ENCODE measurements at regions not wholly inside any gene's neighbourhood (a gene's known extent, or its start where the extent isn't known, plus 50 kb on each side); places are given as distances from the start of the nearest gene placed in this dataset.

GRCh38 chr11:127628458-127628785 is 627.9 kb upstream of the KIRREL3 start:
- ATAC-seq: peak; percentile 59

GRCh38 chr11:127627629-127628457 is 627.3 kb upstream of the KIRREL3 start:
- DNase-seq (ENCODE audit: low spot score) (peak; percentile 83), ATAC-seq (peak; percentile 95)

More at GRCh38 chr11:127628458-127628785, 627.9 kb upstream of the KIRREL3 start:
- no peak for DNase-seq (ENCODE audit: low spot score)

- DNase-seq (ENCODE audit: low spot score) (no peak), ATAC-seq (no peak)
Observed at GRCh38 chr11:127627204-127627603, 626.6 kb upstream of the KIRREL3 start.

- ATAC-seq: no peak
- DNase-seq (ENCODE audit: low spot score): no peak
Observed at GRCh38 chr11:127625402-127625801, 624.8 kb upstream of the KIRREL3 start.

- DNase-seq (ENCODE audit: low spot score) (no peak), ATAC-seq (no peak)
Observed at GRCh38 chr11:127624306-127624856, 623.8 kb upstream of the KIRREL3 start.

GRCh38 chr11:127622686-127623085 is 622.1 kb upstream of the KIRREL3 start:
- DNase-seq (ENCODE audit: low spot score): no peak
- no peak for ATAC-seq

GRCh38 chr11:127620671-127621070 is 620.1 kb upstream of the KIRREL3 start:
- no peak for ATAC-seq
- no peak for DNase-seq (ENCODE audit: low spot score)

- ATAC-seq: no peak
- no peak for DNase-seq (ENCODE audit: low spot score)
Observed at GRCh38 chr11:127619946-127620345, 619.4 kb upstream of the KIRREL3 start.

- DNase-seq (ENCODE audit: low spot score) (no peak), ATAC-seq (no peak)
Observed at GRCh38 chr11:127618721-127619120, 618.2 kb upstream of the KIRREL3 start.

- ATAC-seq: no peak
- no peak for DNase-seq (ENCODE audit: low spot score)
Observed at GRCh38 chr11:127616158-127616557, 615.6 kb upstream of the KIRREL3 start.

- DNase-seq (ENCODE audit: low spot score): no peak
Observed at GRCh38 chr11:127612607-127613006, 612.0 kb upstream of the KIRREL3 start.

GRCh38 chr11:127609025-127609773 is 608.6 kb upstream of the KIRREL3 start:
- ATAC-seq (peak; percentile 92), DNase-seq (ENCODE audit: low spot score) (no peak)

More at GRCh38 chr11:127612607-127613006, 612.0 kb upstream of the KIRREL3 start:
- no peak for ATAC-seq

GRCh38 chr11:127607487-127608085 is 607.0 kb upstream of the KIRREL3 start:
- ATAC-seq: no peak
- no peak for DNase-seq (ENCODE audit: low spot score)

- DNase-seq (ENCODE audit: low spot score): no peak
- ATAC-seq: no peak
Observed at GRCh38 chr11:127601578-127601977, 601.0 kb upstream of the KIRREL3 start.

GRCh38 chr11:127600674-127601073 is 600.1 kb upstream of the KIRREL3 start:
- ATAC-seq: no peak
- DNase-seq (ENCODE audit: low spot score): no peak

GRCh38 chr11:127598476-127598875 is 597.9 kb upstream of the KIRREL3 start:
- DNase-seq (ENCODE audit: low spot score): no peak
- ATAC-seq: no peak

GRCh38 chr11:127596433-127596832 is 595.9 kb upstream of the KIRREL3 start:
- ATAC-seq: no peak
- no peak for DNase-seq (ENCODE audit: low spot score)

GRCh38 chr11:127592371-127592770 is 591.8 kb upstream of the KIRREL3 start:
- ATAC-seq (no peak), DNase-seq (ENCODE audit: low spot score) (no peak)

- peak; percentile 22 for ATAC-seq
Observed at GRCh38 chr11:127590314-127590713, 589.7 kb upstream of the KIRREL3 start.

GRCh38 chr11:127588431-127588830 is 587.9 kb upstream of the KIRREL3 start:
- DNase-seq (ENCODE audit: low spot score) (no peak), ATAC-seq (no peak)

More at GRCh38 chr11:127590314-127590713, 589.7 kb upstream of the KIRREL3 start:
- DNase-seq (ENCODE audit: low spot score): no peak

- ATAC-seq: no peak
- DNase-seq (ENCODE audit: low spot score): no peak
Observed at GRCh38 chr11:127587511-127587910, 586.9 kb upstream of the KIRREL3 start.
